ENCODE measurements at regions not wholly inside any gene's neighbourhood (a gene's known extent, or its start where the extent isn't known, plus 50 kb on each side); places are given as distances from the start of the nearest gene placed in this dataset.

GRCh38 chr3:189512039-189512438 lies 119.2 kb upstream of the TP63 start:
- Histone ChIP-seq H3K4me3 (no peak overlapping the region), H3K4me1 (no peaks in the 10 kb centered on the region), H3K27me3 (ENCODE audit: low read depth) (no peaks in the 10 kb centered on the region), H3K36me3 (no peaks in the 10 kb centered on the region), H3K9me3 (no peaks in the 10 kb centered on the region), H3K27ac (no peak overlapping the region)
- ATAC-seq (no peak), DNase-seq (no peak)
- intact Hi-C loops (cut with DNase I) = no loop called here
- no peak for TF ChIP-seq CTCF (IDR thresholded peaks at IDR 0.05)

- Histone ChIP-seq H3K9me3 (no peaks in the 10 kb centered on the region), H3K4me1 (no peaks in the 10 kb centered on the region), H3K4me3 (no peak overlapping the region), H3K36me3 (no peaks in the 10 kb centered on the region), H3K27me3 (ENCODE audit: low read depth) (no peaks in the 10 kb centered on the region), H3K27ac (no peak overlapping the region)
- intact Hi-C loops (cut with DNase I) = no loop called here
- no peak for TF ChIP-seq CTCF (IDR thresholded peaks at IDR 0.05)
- no peak for DNase-seq
- ATAC-seq = peak in 1 of 2 donors; percentile 39
Measured at GRCh38 chr3:189512821-189513220, 118.4 kb upstream of the TP63 start.

- Histone ChIP-seq H3K27me3 (ENCODE audit: low read depth) (no peaks in the 10 kb centered on the region), H3K27ac (no peak overlapping the region), H3K36me3 (no peaks in the 10 kb centered on the region), H3K4me3 (no peak overlapping the region), H3K4me1 (no peaks in the 10 kb centered on the region), H3K9me3 (no peaks in the 10 kb centered on the region)
- TF ChIP-seq CTCF (IDR thresholded peaks at IDR 0.05) = no peak
- DNase-seq (no peak), ATAC-seq (peak; percentile 85 to 86)
- intact Hi-C loops (cut with DNase I) = no loop called here
Measured at GRCh38 chr3:189513281-189514117, 117.7 kb upstream of the TP63 start.

GRCh38 chr3:189516039-189516438 lies 115.2 kb upstream of the TP63 start:
- no peak for TF ChIP-seq CTCF (IDR thresholded peaks at IDR 0.05)
- Histone ChIP-seq H3K36me3 (no peaks in the 10 kb centered on the region), H3K27me3 (ENCODE audit: low read depth) (no peaks in the 10 kb centered on the region), H3K9me3 (peaks cover 4% of the 10 kb centered on the region), H3K4me3 (no peak overlapping the region), H3K4me1 (no peaks in the 10 kb centered on the region), H3K27ac (no peak overlapping the region)
- no peak for ATAC-seq
- DNase-seq = no peak
- intact Hi-C loops (cut with DNase I) = no loop called here

- H3K27ac ChIP-seq = no peak overlapping the region
- no peak for DNase-seq
- ATAC-seq = no peak
- no peaks in the 10 kb centered on the region for H3K4me1 ChIP-seq
- no peaks in the 10 kb centered on the region for H3K36me3 ChIP-seq
- H3K4me3 ChIP-seq = no peak overlapping the region
- TF ChIP-seq CTCF (IDR thresholded peaks at IDR 0.05) = no peak
- no peaks in the 10 kb centered on the region for H3K27me3 ChIP-seq (ENCODE audit: low read depth)
- intact Hi-C loops (cut with DNase I) = no loop called here
- peaks cover 4% of the 10 kb centered on the region for H3K9me3 ChIP-seq
Measured at GRCh38 chr3:189517981-189518380, 113.2 kb upstream of the TP63 start.
